HG02852 (cell line): ENCODE measurements at regions not wholly inside any gene's neighbourhood (a gene's known extent, or its start where the extent isn't known, plus 50 kb on each side); places are given as distances from the start of the nearest gene placed in this dataset.
"Not testable (repeated sequence)": the region's sequence is repeated elsewhere in the genome, so short reads cannot be mapped to it uniquely, and the experiment has no call there.

Source experiments
- ATAC-seq: cut with Tn5 transposase; IDR thresholded peaks from one replicate; pipeline ENCODE4 v1.9.1; 2021; ENCODE audit warnings: mild to moderate bottlenecking, moderate library complexity; ENCODE audit not compliant: unreplicated experiment

DNA sequence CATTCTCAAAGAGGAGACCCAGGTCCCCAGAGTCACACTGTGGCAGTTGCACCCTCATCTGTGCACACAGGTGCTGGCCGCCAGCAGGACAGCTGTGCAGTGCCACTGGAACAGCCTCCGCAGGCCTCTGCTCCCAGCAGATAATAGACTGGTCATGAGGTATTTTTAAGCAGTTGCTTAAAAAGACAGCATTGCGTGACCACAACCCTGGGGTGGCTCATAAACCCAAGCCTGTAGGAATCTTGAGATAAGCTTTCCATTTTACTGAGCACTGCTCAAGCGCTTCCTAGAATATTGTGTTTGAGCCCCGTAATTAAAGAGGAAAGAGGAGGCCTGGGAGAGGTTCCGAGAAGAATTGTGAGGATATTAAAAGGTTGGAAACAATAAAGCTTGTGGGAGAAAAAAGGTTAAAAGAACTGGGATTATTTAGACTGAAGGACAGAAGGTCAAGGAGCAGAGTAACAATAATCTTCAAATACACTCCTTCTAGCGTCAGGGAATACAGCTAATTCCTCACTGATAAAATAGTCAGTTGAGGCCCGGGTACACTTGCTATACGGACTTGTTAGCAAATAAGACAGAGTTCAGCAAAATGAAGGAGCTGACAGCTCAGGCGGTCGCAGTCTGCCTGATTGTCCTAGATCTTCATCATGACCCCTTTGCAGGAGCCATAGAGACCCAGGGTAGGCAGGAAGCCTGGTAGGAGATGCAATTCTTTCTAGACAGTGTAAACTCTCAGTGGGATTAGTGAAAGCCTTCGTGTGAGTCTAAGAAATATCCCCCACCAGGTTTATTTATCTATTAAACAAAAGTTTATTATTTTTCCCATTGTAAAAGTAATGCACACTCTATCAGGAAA, 86.2 kb upstream of the KIT start:
- no peak for ATAC-seq

DNA sequence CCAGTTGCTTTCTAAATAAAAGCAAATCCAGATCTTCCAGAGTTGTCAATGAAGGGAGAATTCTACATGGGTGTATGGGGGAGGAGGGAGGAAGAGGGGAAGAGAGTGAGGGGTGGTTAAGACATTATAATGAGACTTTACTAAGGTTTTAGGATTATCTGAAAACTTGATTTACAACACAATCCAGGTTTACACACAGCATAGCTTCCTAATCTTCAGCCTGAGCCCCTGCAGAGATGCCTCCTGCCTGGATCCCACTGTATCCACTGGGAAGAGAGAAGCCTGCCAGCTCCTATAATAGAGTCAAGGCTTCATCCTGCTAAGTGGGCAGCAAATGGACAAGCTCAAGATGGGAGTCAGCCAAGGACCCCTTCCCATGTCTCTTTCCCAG, 85.6 kb upstream of the KIT start:
- no peak for ATAC-seq

DNA sequence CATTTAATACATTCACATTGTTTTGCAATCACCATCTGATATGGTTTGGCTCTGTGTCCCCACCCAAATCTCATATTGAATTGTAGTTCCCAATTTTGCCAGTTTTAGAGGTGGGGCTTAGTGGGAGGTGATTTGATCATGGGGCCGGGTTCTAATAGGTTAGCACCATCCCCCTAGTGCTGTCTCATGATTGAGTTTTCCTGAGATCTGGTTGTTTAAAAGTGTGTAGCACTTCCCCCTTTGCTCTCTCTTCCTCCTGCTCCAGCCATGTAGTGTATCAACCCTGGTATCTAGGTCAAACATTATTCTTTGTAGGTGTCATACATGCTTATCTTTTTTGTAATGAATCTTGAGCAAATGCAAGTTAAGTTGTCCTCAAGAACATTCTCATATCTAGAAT, 83.3 kb upstream of the KIT start:
- no peak for ATAC-seq

DNA sequence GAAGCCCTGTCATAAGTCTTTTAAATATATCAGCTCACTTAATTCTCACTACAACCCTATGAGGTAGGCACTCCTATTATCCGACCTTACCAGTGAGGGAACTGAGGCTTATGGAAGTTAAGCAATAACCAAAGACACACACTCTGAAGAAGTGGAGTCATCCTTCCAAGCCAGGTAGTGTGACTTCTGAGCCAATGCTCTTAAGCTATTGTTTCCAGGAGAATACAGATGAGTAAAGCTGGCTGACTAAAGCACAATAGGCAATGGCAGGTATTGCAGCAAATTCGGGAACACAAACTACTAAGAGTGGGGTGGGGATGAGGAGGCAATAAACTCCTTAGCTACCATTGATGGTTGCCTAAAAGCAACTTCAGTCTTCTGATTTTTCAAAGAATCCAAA, 81.8 kb upstream of the KIT start:
- ATAC-seq: no peak

DNA sequence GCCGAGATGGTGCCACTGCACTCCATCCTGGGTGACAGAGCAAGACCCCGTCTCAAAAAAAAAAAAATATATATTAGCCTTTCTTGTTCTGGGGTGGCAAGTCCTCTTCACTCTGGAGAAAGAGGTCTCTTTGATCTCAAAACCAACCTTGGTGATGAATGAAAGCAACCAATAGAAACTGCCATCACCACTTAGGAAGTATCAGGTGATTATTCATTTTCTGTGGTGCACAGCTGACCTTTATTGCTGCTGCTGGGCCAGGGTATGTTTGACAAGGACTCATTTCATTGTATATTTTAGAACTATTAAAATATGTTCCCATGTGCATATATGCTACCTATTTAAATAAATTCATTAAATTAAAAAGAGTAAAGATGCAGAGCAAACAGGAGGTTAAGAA, 76.0 kb upstream of the KIT start:
- ATAC-seq: no peak

DNA sequence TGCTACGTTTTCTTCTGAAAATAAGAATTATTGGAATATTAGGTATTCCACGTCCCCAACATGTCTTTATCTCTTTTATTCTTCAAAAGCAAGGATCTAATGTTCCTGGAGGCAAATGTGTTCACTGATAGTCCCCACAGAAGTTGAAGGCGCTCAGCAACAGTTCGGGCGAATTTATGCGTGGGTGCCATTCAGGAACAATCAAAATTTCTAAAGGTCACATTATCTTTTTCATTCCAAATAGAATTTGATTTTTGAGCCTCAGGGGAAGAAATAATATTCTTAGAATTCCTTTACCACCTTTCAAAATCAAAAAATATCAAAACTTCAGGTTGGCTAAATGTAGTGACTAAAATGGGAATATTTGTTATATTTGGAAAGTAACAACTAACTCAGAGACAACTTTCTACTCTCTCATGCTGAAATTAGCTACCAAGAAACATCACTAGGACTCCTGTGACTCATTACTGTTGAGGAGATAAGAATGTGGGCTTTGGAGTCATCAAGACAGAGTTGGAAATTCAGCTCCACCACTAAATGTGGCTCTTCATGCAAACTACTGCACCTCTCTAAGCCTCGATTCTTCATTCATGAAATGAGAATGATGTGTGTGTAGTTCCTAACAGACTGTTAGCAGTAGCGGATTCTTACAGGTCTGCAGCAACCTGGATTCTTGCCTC, 72.3 kb upstream of the KIT start:
- no peak for ATAC-seq

DNA sequence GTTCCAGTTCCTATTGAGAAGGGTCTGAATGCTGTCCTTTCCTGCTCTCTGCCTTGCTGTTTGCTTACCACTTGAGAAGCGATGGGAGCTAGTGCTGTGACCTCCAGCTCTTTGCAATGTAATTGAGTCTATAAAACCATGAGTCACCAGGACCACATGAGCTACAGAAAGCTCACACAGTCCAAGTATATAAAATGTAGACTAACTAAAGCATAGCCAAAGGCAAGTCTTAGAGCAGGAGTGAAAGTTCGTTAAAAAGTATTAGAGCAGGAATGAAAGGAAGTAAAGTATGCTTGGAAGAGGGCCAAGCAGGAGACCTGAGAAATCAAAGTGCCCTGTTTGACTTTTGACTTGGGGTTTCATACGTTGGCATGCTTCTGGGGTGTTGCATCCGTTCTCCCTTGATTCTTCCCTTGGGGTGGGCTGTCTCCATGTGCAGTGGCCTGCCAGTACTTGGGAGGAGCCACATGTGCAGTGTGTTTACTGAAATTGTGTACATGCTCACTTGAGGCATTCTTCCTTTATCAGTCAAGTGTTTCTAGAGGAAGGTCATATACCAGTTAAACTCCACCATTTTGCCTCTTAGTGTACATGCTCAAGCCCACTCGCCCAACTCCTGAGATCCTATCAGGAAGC, 71.3 kb upstream of the KIT start:
- no peak for ATAC-seq

DNA sequence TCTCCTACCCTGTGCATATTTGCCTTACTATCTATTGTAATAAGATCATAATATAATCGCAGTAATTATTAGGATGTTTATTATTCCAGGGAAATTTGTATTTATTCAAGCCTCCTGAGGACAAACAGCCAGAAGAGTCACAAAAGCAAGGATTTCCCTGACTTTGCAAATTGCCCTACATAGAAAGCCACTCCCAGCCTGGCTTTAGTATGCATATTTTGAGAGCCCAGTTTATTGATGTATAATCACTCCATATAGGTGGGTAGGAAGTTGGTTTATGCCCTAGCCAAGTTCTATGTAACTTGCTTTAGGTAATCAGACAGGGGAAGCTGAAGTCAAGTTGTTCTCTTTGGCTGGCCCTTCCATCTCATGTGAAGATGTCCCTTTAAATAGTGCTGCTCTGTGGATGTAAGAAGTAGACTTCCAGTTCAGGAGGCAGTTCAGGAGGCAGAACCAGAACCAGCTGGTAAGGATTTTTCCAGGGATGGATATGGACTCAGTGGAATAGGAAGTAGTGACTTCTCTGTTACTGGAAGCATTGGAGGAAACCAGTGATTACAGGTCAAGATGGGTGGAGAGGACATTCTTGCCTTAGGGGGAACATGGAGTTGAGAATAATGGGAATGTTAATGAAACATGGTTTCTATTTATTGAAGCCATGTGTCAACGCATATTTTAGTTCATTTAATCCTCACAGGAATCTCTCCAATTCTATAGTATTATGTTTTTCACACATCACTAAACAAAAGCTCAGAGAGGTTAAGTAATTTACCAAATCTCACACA, 70.5 kb upstream of the KIT start:
- no peak for ATAC-seq

DNA sequence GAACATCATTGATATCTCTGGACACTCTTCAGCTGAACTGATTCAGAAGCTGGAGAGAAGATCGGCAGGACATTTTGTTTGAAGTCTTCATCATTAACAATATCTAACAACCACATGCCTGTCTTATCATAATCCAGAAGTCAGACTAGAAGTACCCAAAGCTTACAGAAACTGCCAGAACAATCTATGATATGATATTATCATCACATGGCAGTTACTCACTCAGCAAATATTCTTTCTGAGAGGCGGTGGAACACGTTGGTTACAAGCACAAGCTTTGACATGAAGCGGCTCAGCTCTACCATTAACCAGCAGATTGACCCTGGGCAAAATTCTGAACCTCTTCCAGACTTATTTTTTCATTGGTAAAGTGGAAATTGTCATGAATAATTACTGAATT, 69.4 kb upstream of the KIT start:
- no peak for ATAC-seq

DNA sequence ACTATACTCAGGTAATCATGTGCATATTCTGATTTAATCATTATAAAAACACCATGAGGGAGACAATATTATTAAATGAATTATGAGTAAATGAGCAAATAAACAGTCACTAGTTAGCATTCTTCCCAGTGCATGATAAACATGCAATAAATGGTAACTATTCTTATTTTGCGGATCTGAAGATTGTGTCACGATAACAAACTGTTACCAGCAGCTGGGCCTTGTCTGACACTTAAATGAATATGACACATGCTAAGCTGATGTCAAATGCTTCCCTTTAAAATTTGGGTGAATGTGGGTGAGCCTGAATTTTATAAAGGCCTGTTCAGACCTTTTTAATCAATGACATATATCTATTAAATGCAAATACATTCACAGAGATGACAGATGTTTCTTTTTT, 68.2 kb upstream of the KIT start:
- no peak for ATAC-seq

DNA sequence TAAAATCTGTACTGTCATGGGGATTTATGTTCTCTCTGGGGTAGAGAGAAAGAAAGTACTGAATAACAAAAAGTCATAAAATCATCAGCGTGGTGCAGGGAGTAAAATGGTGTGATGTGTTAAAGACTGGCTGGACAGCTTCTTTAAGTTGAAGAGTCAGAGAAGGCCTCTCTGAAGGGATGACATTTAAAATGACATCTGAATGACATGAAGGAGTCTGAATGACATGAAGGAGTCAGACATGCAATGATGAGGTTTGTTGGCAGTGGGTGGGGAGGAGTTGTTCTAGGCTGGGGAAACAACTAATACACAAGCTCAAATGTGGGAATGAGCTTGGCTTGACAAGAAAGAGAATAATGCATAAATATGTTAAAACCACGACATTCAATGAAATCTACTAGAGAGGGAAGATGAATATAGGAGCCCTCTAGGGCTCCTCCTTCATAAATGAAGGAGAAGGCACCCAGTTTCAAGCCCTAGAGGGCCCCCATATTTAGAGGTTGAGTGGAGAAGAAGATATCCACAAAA, 63.9 kb upstream of the KIT start:
- ATAC-seq: no peak

DNA sequence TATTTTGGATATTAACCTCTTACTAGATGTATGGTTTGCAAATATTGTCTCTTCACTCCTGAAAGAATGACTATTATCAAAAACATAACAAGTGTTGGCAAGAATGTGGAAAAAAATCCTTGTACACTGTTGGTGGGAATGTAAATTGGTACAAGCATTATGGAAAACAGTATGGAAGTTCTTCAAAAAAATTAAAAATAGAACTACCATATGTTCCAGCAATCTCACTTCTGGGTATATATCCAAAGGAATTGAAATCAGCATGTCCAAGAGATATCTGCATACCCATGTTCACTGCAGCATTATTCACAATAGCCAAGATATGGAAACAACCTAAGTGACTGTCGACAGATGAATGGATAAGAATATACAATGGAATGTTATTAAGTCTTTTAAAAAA, 61.6 kb upstream of the KIT start:
- ATAC-seq: no peak

DNA sequence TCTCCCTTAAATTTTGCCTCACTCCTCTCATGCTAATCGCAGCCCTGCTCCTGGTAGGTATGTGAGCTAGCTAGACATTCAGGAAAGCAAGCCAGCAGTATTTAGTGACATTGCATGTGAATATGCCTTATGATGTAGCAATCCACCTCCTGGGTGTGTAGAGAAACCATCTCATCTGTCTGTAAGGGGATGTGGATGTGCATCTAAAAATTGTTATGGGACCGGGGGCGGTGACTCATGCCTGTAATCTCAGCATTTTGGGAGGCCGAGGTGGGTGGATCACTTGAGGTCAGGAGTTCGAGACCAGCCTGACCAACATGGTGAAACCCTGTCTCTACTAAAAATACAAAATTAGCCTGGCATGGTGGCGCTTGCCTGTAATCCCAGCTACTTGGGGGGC, 60.1 kb upstream of the KIT start:
- not testable (repeated sequence) for ATAC-seq

DNA sequence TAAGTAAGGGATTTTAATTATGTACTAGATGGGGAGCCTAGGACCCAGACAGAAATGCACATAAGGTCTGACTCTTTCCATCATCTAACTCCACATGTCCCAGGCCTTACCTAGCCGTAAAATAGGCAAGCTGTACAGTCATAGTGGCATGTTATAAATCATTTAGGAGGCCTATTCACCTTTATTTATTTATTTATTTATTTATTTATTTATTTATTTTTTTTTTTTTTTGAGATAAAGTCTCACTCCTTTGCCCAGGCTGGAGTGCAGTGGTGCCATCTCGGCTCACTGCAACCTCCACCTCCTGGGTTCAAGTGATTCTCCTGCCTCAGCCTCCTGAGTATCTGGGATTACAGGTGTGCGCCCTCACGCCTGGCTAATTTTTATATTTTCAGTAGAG, 55.6 kb upstream of the KIT start:
- not testable (repeated sequence) for ATAC-seq

DNA sequence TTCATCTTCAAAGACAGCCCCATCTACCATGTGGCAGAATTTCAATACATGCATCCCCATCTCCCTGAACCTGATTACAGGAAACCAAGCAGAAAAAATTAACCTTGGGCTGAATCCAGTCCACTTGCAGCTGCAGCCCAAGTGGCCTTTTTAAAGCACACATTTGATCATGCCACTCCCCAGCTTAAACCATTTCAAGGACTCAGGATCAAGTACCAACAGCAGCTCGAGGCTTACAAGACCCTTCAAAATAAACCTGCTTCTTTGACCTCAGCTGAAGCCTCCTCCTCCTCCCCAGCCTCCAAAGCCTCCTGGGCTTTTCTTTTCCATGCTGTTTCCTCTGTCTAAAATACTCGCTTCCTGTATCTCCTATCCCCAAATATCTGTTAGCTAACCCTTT, 50.7 kb upstream of the KIT start:
- ATAC-seq: no peak

DNA sequence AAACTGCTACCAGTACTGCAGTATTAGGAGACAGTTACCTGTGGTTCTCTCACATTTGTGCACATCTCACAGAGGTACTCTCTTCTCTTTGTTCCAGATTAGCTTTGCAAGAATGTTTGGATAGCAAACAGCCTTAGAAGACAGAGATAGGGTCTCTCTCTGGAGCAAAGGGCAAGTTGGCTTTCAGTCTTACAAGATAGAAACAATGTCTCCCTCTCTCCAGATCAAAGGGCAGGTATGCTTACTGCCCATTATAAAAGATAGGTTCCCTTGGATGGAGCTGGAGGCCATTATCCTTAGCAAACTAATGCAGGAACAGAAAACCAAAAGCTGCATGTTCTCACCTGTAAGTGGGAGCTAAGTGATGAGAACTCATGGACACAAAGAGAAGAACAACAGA, 50.2 kb upstream of the KIT start:
- ATAC-seq: no peak
